ENCODE measurements at regions not wholly inside any gene's neighbourhood (a gene's known extent, or its start where the extent isn't known, plus 50 kb on each side); places are given as distances from the start of the nearest gene placed in this dataset.

DNA sequence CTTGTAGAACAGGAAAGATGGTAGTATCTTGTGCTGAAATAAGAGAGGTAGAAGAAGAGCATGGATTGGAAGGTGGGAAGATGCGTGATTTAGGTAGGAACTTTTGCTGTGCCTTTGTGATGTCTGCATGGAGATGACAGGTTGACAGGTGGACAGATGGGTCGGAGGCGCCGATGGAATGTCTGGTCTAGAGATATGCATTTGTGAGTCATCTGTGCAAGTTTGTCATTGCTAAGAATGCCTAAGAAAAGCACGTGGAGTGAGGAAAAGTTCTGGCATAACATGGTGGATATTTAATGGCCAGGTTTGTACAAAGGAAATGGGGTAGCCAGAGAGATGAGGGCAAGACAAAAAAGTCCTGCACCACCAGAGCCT is 76.0 kb upstream of the ARMC3 start:
- TF ChIP-seq, protein P1, sequence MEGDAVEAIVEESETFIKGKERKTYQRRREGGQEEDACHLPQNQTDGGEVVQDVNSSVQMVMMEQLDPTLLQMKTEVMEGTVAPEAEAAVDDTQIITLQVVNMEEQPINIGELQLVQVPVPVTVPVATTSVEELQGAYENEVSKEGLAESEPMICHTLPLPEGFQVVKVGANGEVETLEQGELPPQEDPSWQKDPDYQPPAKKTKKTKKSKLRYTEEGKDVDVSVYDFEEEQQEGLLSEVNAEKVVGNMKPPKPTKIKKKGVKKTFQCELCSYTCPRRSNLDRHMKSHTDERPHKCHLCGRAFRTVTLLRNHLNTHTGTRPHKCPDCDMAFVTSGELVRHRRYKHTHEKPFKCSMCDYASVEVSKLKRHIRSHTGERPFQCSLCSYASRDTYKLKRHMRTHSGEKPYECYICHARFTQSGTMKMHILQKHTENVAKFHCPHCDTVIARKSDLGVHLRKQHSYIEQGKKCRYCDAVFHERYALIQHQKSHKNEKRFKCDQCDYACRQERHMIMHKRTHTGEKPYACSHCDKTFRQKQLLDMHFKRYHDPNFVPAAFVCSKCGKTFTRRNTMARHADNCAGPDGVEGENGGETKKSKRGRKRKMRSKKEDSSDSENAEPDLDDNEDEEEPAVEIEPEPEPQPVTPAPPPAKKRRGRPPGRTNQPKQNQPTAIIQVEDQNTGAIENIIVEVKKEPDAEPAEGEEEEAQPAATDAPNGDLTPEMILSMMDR (IDR thresholded peaks at IDR 0.05; ENCODE audit: control insufficient read depth, insufficient read depth, low read depth, low read length, missing control alignments): no peak
- no peak overlapping the region for H3K4me3 ChIP-seq (ENCODE audit: control insufficient read depth, low read depth, low read length)
- DNase-seq (ENCODE audit: low read depth): no peak

DNA sequence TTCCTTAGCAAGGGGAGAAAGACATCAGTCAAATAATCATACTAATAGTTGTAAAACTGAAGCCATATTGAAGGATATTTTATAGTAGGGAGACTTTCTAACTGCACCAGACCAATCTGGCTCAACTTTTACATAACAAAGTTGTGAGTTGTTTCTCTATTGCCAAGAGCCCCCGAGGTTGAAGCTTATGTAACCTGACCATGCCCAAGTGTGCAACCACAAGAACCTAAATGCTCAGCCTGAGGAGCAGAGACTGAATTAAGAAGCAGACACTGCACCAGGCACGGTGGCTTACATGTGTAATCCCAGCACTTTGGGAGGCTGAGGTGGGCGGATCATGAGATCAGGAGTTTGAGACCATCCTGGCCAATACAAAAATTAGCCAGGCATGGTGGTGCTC is 77.3 kb upstream of the ARMC3 start:
- no peak overlapping the region for H3K4me3 ChIP-seq (ENCODE audit: control insufficient read depth, low read depth, low read length)
- DNase-seq (ENCODE audit: low read depth): no peak
- TF ChIP-seq, protein P1 (IDR thresholded peaks at IDR 0.05; ENCODE audit: control insufficient read depth, insufficient read depth, low read depth, low read length, missing control alignments): no peak

DNA sequence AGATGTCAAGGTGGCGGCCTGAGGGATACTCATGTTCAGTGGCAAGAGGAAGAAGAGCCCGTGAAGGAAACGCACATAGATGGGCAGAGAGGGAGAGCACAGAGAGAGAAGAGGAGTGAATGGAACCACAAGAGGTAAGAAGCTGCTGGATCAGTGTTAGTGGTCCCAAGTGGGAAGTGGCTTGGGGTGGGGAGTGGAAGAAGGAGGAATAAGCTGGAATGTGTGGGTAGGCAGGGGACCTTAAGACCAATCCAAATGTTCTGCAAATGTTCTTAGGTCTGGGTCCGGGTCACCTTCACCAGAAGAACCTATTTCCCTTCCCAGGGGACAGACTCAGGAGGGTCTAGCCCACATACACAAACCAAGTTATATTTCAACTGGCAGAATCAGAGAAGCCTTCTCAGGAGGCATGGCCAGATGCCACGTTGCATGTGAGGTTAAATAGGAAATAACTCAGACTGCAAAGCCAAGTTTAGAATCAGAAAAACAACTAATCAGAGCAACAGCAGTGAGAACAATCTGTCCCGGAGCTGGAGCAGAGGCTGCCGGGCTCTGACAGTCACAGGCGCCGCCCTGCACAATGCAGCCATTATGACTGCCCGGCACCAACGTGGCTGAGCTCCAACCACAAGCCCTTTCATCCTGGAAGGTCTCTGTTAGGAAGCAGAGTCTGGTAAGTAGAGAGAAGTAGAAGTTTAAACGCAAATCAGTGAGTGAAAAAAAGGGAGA is 78.6 kb upstream of the ARMC3 start:
- DNase-seq (ENCODE audit: low read depth): no peak
- no peak overlapping the region for H3K4me3 ChIP-seq (ENCODE audit: control insufficient read depth, low read depth, low read length)
- TF ChIP-seq, protein P1 (IDR thresholded peaks at IDR 0.05; ENCODE audit: control insufficient read depth, insufficient read depth, low read depth, low read length, missing control alignments): no peak

DNA sequence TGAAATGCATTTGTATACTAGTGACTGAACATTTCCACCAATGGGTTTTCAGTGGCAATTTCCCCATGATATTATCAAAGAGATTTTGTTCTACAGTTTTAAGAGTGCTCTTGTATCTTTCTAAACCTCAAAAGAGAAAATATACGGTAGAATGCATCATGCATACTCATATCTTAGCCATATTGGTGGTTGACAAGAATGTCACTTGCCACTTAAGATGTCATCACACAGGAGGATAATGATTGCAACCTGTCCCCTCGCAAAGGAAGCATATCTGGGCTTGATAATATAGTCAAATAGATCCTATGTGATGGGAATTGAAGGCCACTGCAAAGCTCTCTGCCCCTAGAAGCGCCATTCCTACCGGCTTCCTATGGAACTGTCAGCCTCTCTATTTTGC is 79.3 kb upstream of the ARMC3 start:
- H3K4me3 ChIP-seq (ENCODE audit: control insufficient read depth, low read depth, low read length): no peak overlapping the region
- no peak for DNase-seq (ENCODE audit: low read depth)
- TF ChIP-seq, protein P1 (IDR thresholded peaks at IDR 0.05; ENCODE audit: control insufficient read depth, insufficient read depth, low read depth, low read length, missing control alignments): no peak

DNA sequence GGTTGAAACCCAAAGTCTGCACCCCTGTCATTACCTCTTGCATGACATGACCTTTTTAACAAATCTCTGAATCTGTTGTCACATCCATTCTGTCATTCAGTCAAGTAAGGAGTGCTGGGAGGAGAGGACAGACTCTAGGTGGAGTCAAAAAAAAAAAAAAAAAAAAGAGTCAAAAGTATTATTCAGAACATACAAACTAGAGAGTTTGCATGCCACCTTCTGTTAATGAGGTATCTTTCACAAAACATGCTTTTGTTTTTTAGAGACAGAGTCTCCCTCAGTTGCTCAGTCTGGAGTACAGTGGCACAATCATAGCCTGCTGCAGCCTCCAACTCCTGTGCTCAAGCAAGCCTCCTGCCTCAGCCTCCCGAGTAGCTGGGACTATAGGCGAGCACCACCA is 81.6 kb upstream of the ARMC3 start:
- no peak overlapping the region for H3K4me3 ChIP-seq (ENCODE audit: control insufficient read depth, low read depth, low read length)
- no peak for DNase-seq (ENCODE audit: low read depth)
- TF ChIP-seq, protein P1 (IDR thresholded peaks at IDR 0.05; ENCODE audit: control insufficient read depth, insufficient read depth, low read depth, low read length, missing control alignments): no peak

DNA sequence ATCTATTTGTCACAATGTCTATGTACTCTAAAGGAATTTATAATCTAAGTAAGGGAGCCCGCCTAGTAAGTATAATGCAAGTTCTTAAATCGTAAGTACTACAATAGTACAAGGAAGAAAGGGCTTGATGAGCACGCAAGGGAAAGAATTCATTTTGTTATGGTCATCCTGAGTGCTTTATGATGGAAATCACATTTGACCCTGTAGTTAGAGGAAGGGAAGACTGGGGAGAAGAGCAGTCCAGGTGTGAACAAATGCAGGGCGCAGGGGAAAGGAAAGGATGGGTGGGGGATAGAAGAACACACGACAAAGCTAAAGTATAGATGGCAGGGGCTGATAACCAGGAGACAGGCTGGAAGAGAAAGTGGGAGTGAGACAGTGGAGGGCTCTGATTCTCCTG is 88.2 kb upstream of the ARMC3 start:
- no peak overlapping the region for H3K4me3 ChIP-seq (ENCODE audit: control insufficient read depth, low read depth, low read length)
- DNase-seq (ENCODE audit: low read depth): no peak
- TF ChIP-seq, protein P1 (IDR thresholded peaks at IDR 0.05; ENCODE audit: control insufficient read depth, insufficient read depth, low read depth, low read length, missing control alignments): no peak
